PC-9 (cell line): ENCODE measurements at regions not wholly inside any gene's neighbourhood (a gene's known extent, or its start where the extent isn't known, plus 50 kb on each side); places are given as distances from the start of the nearest gene placed in this dataset.

Experiments used
- EZH2 ChIP-seq: fragments of 200-600 bp; sonication (generic); IDR thresholded peaks from 2 replicates; pipeline ENCODE4 v1.8.0; 2017; ENCODE audit warnings: antibody characterized with exemption, low read depth
- TF ChIP-seq, protein P1 (sequence below): fragments of 200-600 bp; sonication (generic); conservative IDR thresholded peaks from 2 replicates; pipeline ENCODE4 v1.6.1; 2017; ENCODE audit warnings: mixed run types, antibody characterized with exemption, mild to moderate bottlenecking, moderate library complexity

DNA sequence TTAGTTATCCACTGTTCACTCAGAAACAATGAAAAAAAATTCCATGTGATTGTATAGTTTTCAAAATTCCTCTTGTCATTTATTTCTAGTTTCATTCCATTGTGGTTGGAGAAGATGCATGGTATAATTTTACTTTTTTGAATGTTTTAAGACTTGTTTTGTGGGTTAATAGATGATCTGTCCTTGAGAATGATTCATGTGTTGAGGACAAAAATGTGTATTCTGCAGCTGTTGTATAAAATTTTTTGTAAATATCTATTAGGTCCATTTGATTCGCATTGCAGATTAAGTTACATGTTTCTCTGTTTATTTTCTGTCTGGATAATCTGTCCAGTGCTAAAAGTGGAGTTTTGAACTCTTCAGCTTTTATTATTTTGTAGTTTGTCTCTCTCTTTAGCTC, 65.4 kb downstream of the RTL3 start:
- TF ChIP-seq EZH2: no peak
- TF ChIP-seq, protein P1, sequence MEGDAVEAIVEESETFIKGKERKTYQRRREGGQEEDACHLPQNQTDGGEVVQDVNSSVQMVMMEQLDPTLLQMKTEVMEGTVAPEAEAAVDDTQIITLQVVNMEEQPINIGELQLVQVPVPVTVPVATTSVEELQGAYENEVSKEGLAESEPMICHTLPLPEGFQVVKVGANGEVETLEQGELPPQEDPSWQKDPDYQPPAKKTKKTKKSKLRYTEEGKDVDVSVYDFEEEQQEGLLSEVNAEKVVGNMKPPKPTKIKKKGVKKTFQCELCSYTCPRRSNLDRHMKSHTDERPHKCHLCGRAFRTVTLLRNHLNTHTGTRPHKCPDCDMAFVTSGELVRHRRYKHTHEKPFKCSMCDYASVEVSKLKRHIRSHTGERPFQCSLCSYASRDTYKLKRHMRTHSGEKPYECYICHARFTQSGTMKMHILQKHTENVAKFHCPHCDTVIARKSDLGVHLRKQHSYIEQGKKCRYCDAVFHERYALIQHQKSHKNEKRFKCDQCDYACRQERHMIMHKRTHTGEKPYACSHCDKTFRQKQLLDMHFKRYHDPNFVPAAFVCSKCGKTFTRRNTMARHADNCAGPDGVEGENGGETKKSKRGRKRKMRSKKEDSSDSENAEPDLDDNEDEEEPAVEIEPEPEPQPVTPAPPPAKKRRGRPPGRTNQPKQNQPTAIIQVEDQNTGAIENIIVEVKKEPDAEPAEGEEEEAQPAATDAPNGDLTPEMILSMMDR: no peak
